ENCODE measurements at regions not wholly inside any gene's neighbourhood (a gene's known extent, or its start where the extent isn't known, plus 50 kb on each side); places are given as distances from the start of the nearest gene placed in this dataset.
"Not testable (repeated sequence)": the region's sequence is repeated elsewhere in the genome, so short reads cannot be mapped to it uniquely, and the experiment has no call there.

DNA sequence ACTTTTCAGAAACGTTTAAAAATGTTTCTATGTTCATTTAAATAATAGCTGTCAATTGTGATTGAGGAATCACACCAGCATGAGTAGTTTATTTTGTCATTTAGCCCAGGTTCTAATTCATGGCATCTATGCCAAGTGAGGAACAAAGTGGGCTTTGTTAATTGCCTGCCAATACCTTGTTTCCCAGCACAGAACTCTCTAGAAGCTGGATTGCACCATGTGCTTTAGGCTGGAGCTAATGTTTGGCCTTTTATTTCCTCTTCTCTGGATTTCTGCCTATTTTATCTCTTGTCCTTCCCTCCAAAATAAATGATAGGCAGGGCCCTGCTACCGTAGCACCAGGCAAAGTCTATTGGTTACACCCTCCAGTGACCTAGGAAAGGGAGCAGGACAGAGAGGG lies 109.9 kb upstream of the ITGB1 start:
- DNase-seq (ENCODE audit: low spot score): no peak

- DNase-seq (ENCODE audit: low spot score): no peak
Measured at GRCh38 chr10:33067481-33067880, 109.5 kb upstream of the ITGB1 start.

DNA sequence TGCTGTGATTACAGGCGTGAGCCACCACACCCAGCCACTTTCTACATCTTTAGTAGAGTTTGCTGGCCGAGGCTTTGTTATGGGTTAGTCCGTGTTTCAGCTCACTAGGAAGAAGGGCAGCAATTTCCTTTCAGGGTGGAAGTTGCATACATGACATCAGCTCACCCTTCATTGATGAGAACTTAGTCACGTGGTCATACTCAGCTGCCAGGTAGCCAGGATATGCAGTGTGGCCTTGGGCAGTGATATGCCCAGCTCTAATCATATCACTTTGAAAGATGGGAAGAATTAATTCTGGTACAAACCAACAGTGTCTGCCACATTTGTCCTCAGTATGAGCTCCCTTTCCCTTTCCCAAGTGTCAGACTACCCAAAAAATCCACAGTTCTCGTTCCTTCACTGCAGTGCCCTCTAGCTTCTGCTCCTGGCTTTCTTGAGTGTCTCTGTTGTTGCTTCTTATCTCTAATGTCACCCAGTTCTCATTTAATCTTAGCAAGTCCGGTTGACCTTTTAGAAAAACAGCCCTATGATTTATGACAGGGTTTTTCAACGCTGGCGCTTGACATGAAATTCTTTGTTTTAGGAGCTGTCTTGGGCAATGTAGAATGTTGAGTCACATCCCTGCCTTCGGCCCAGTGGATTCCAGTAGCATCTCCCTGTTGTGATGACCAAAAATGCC lies 108.7 kb upstream of the ITGB1 start:
- no peak for DNase-seq (ENCODE audit: low spot score)

DNA sequence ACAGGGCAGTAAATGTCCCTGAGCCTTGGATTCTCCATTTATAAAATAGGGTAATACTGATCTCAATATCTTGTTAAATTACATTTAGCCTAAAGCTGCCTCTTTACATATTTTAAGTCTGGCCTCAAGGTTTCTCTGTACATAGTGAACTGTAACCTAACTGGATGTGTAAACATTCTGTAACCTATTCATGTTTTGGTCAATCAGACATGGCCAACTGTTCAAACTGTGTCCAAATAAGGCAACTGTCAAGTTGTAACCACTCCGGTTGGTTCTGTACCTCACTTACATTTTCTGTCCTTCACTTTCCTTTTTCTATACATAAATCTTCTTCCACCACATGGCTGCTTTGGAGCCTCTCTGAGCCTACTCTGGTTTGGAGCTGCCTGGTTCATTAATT lies 107.1 kb upstream of the ITGB1 start:
- no peak for DNase-seq (ENCODE audit: low spot score)

- no peak for DNase-seq (ENCODE audit: low spot score)
Measured at GRCh38 chr10:33064706-33065105, 106.7 kb upstream of the ITGB1 start.

- DNase-seq (ENCODE audit: low spot score): no peak
Measured at GRCh38 chr10:33057620-33058019, 99.6 kb upstream of the ITGB1 start.

GRCh38 chr10:33056828-33057596 lies 99.0 kb upstream of the ITGB1 start:
- DNase-seq (ENCODE audit: low spot score): no peak

- DNase-seq (ENCODE audit: low spot score): no peak
Measured at GRCh38 chr10:33055625-33056024, 97.6 kb upstream of the ITGB1 start.

GRCh38 chr10:33052915-33053810 lies 95.1 kb upstream of the ITGB1 start:
- DNase-seq (ENCODE audit: low spot score): no peak

- DNase-seq (ENCODE audit: low spot score): no peak
Measured at GRCh38 chr10:33052263-33052875, 94.3 kb upstream of the ITGB1 start.

GRCh38 chr10:33049963-33050920 lies 92.2 kb upstream of the ITGB1 start:
- DNase-seq (ENCODE audit: low spot score): not testable (repeated sequence)

GRCh38 chr10:33048223-33048622 lies 90.2 kb upstream of the ITGB1 start:
- no peak for DNase-seq (ENCODE audit: low spot score)

GRCh38 chr10:33047655-33048054 lies 89.6 kb upstream of the ITGB1 start:
- no peak for DNase-seq (ENCODE audit: low spot score)

GRCh38 chr10:33046792-33047191 lies 88.8 kb upstream of the ITGB1 start:
- no peak for DNase-seq (ENCODE audit: low spot score)

DNA sequence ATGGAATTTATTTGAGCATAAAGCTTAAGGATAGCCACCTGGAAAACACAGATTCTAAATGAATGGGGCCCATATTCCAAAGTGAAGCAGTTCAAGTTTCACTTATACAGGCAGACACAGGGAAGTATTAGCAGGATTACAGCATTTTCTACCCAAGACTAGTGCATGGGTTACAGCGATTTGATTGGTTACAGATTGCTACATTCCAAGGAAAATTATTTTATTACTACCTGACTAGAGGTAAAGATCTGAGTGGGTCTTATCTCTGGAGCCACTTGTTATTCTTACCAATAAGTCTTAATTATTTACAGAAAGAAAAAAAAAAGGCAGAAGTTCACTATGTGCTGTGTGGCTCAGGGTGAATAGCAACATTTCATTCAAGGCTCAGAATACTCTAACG lies 87.4 kb upstream of the ITGB1 start:
- no peak for DNase-seq (ENCODE audit: low spot score)

GRCh38 chr10:33042565-33042964 lies 84.5 kb upstream of the ITGB1 start:
- no peak for DNase-seq (ENCODE audit: low spot score)

GRCh38 chr10:33041783-33042437 lies 83.9 kb upstream of the ITGB1 start:
- no peak for DNase-seq (ENCODE audit: low spot score)

DNA sequence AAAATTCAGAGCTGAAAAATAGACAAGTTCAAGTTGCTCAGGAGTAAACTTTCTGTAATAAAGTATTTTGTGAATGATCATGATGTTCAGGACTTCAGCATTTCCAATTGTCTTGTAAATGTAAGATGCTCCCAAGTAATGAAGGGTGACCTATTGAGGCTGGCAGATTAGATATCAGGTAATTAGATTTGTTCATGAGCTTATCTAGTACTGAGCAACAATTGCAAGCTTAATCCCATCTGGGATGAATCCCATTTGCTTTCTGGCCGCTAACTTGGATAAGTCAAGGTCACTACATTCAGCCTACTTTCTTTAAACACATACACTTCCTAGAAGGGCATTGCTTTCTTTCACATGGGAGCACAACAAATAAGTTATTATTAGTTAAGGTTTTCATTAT lies 82.4 kb upstream of the ITGB1 start:
- no peak for DNase-seq (ENCODE audit: low spot score)

DNA sequence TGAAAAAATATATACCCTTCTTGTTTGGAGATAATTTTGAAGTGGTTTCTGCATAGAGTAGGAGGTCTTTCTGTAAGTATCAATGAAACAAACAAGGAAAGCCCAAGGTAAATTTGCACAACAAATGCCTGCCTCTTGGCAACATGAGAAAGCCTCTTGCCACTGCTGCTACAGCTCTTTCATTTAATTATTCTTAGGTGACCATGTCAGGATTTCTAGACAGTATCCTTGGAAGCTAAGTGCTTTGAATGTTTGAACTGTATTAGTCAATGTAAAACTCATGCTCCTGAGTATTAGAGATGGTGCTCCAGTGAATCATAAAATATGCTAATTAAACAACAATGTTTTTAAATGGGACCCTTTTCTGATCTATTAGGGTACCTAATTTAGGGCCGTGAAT lies 81.2 kb upstream of the ITGB1 start:
- DNase-seq (ENCODE audit: low spot score): no peak

DNA sequence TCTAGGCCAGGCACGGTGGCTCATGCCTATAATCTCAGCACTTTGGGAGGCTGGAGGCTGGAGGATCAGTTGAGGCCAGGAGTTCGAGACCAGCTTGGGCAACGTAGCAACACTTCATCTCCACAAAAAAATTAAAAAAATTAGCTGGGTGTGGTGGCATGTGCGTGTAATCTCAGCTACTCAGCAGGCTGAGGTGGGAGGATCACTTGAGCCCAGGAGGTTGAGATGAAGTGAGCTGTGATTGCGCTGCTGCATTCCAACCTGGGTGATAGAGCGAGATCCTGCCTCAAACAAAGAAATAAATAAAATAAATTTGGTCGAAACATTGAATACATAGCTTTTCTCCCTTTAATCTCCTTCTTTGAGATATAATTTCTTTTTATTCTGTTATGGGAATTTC lies 80.6 kb upstream of the ITGB1 start:
- DNase-seq (ENCODE audit: low spot score): no peak

- DNase-seq (ENCODE audit: low spot score): no peak
Measured at GRCh38 chr10:33037726-33038125, 79.7 kb upstream of the ITGB1 start.

All from cerebellar cortex (tissue), 1 donor.